H1 (cell line): ENCODE measurements at regions not wholly inside any gene's neighbourhood (a gene's known extent, or its start where the extent isn't known, plus 50 kb on each side); places are given as distances from the start of the nearest gene placed in this dataset.

Experiments used
- ATF2 ChIP-seq: IDR thresholded peaks from 2 replicates; pipeline ENCODE4 v1.6.1; 2012; ENCODE audit warnings: low read length, inconsistent platforms
- CREB1 ChIP-seq: IDR thresholded peaks from 2 replicates; pipeline ENCODE4 v1.6.1; 2012; ENCODE audit warnings: inconsistent platforms
- CTCF ChIP-seq, 3 experiments: IDR thresholded peaks; 1 replicate in 2 of 3; 2 replicates in 1 of 3; pipeline versions ENCODE4 v1.5.1 to v1.6.1; 2011; ENCODE audit warnings: low read length in 3 of 3, mild to moderate bottlenecking in 3 of 3, inconsistent platforms in 2 of 3, low read depth in 1 of 3, moderate library complexity in 1 of 3; ENCODE audit not compliant: insufficient read depth in 1 of 3; ENCODE audit errors: control extremely low read depth in 1 of 3
- EZH2 ChIP-seq: fragments of 200-600 bp; sonication (generic); IDR thresholded peaks from 2 replicates; pipeline ENCODE4 v1.7.1; 2012; ENCODE audit warnings: low read depth, mild to moderate bottlenecking, moderate library complexity, low read length, inconsistent platforms; ENCODE audit not compliant: severe bottlenecking
- RNF2 ChIP-seq: fragments of 200-900, 300-1000 bp; sonication (generic); IDR thresholded peaks from 2 replicates; pipeline ENCODE4 v1.7.1; 2016; ENCODE audit warnings: borderline replicate concordance, low read depth, mild to moderate bottlenecking, antibody characterized with exemption, low read length; ENCODE audit not compliant: poor library complexity, severe bottlenecking; ENCODE audit errors: missing control alignments
- SIN3A ChIP-seq, 2 experiments: IDR thresholded peaks in 1 of 2; conservative IDR thresholded peaks in 1 of 2; 2 replicates each; pipeline ENCODE4 v1.6.1; 2011 to 2012; ENCODE audit warnings: low read length in 2 of 2, improper control_type of control experiment in 1 of 2, low read depth in 1 of 2, mild to moderate bottlenecking in 1 of 2

DNA sequence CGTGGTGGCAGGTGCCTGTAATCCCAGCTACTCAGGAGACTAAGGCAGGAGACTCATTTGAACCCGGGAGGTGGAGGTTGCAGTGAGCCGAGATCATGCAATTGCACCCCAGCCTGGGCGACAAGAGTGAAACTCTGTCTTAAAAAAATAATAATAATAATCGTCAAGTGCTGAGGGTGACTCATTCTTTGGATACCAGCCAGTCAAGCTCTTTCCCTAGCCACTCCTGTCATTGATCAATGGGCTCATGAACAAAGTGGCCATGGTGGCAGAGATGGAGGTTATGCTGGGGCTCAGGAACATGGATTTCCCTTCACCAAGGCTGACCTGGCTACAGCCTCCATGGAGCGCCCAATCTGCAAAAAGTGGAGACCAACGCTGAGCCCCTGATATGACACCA, 94.5 kb upstream of the HAAO start:
- TF ChIP-seq CTCF (IDR thresholded peaks at IDR 0.05; ENCODE audit: control extremely low read depth in 1 of 3, insufficient read depth in 1 of 3, low read depth in 1 of 3, low read length in 3 of 3), result no peak
- TF ChIP-seq CREB1, result no peak
- TF ChIP-seq RNF2, result no peak
- TF ChIP-seq ATF2, result no peak
- no peak for TF ChIP-seq EZH2
- no peak for TF ChIP-seq SIN3A (conservative IDR thresholded peaks at IDR 0.05 in 1 of 2, IDR thresholded peaks at IDR 0.05 in 1 of 2; ENCODE audit: low read depth in 1 of 2, low read length in 2 of 2)
